ENCODE measurements at regions not wholly inside any gene's neighbourhood (a gene's known extent, or its start where the extent isn't known, plus 50 kb on each side); places are given as distances from the start of the nearest gene placed in this dataset.

DNA sequence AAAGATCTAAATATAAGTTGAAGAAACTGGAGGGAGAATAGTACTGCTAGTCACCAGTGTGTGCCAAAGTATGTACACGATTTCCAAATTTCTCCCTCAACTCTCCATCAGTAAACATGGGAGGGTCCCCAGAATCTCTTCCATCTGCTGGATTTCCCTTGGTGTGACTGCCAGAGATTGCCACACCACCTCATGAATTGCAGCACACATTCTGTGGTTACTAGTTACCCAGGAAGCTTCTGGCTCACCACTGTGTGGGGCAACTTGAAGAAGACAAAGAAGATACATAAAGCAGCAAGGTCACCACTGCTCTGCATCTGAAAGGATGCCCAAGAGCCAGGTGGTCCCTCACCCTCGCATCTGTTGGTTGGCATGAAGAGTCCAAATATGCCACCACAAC lies 191.7 kb upstream of the ESRRG start:
- H3K18ac ChIP-seq (ENCODE audit: low read depth, low read length), result no peak overlapping the region
- no peaks in the 10 kb centered on the region for H3K9me1 ChIP-seq (ENCODE audit: insufficient read depth, low read length)
- no peak overlapping the region for H3K27ac ChIP-seq (ENCODE audit: insufficient read depth, low read length)
- no peak overlapping the region for H2AK5ac ChIP-seq (ENCODE audit: low read depth, low read length)
- intact Hi-C loops (cut with micrococcal nuclease) (no loop called here), in situ Hi-C loops (cut with MboI; ENCODE audit: low sequenced_read_pairs) (no loop called here), dilution Hi-C loops (cut with HindIII; ENCODE audit: low sequenced_read_pairs, unreplicated experiment) (no loop called here)
- no peak overlapping the region for H3K23ac ChIP-seq (ENCODE audit: low read depth, low read length)
- H4K5ac ChIP-seq (ENCODE audit: low read depth, low read length), result no peak overlapping the region
- CTCF ChIA-PET, result no interaction called here
- no peaks in the 10 kb centered on the region for H3K27me3 ChIP-seq (ENCODE audit: control insufficient read depth, insufficient read depth, low read length)
- POLR2A ChIA-PET (ENCODE audit: unreplicated experiment), result no interaction called here
- no peaks in the 10 kb centered on the region for H3K36me3 ChIP-seq (ENCODE audit: control insufficient read depth, insufficient read depth, low read length)
- no peaks in the 10 kb centered on the region for H3K79me1 ChIP-seq (ENCODE audit: low read depth in 1 of 2, low read length in 2 of 2)
- H4K91ac ChIP-seq (ENCODE audit: insufficient read depth, low read depth, low read length), result no peak overlapping the region
- no TSS peak for BruUV-seq (replicated peaks)
- no peak overlapping the region for H4K8ac ChIP-seq (ENCODE audit: low read depth in 2 of 2, low read length in 2 of 2)
- WGBS, 2 experiments (ENCODE audit: extremely low coverage in 2 of 2, insufficient read length in 1 of 2), result no CpG with 5 or more reads among the region's 2 CpGs
- H2AK9ac ChIP-seq (replicated peaks; ENCODE audit: low read depth, low read length, poor library complexity), result no peak overlapping the region
- no peak overlapping the region for H2BK120ac ChIP-seq (ENCODE audit: low read depth, low read length)
- TF ChIP-seq RCOR1 (IDR thresholded peaks at IDR 0.05; ENCODE audit: insufficient replicate concordance, low read length) (no peak), CEBPB (IDR thresholded peaks at IDR 0.05; ENCODE audit: low read depth, low read length) (peak; percentile 50)
- no peak overlapping the region for H2AFZ ChIP-seq (replicated peaks; ENCODE audit: low read length, poor library complexity)
- H3K4me1 ChIP-seq (ENCODE audit: control insufficient read depth, insufficient read depth, low read length), result no peaks in the 10 kb centered on the region
- DNase-seq (peak; percentile 7), ATAC-seq (ENCODE audit: low read depth) (no peak)
- no peak overlapping the region for H3K4me2 ChIP-seq (ENCODE audit: low read depth, low read length)
- H3K9me3 ChIP-seq (ENCODE audit: control insufficient read depth, insufficient read depth, low read length), result no peaks in the 10 kb centered on the region
- H3K14ac ChIP-seq (replicated peaks; ENCODE audit: low read depth, low read length), result no peak overlapping the region
- H2BK5ac ChIP-seq (ENCODE audit: low read depth, low read length, poor library complexity, severe bottlenecking), result no peak overlapping the region
- no peak overlapping the region for H3K4me3 ChIP-seq (ENCODE audit: insufficient read depth, low read depth, low read length)
- no peak overlapping the region for H3K9ac ChIP-seq (ENCODE audit: low read depth, low read length)
- no peak overlapping the region for H2BK20ac ChIP-seq (ENCODE audit: low read depth, low read length)
- H4K20me1 ChIP-seq (ENCODE audit: insufficient read depth, low read length), result no peaks in the 10 kb centered on the region
- no peak overlapping the region for H3K56ac ChIP-seq (ENCODE audit: extremely low read depth, insufficient read depth, low read length)
- H3K4ac ChIP-seq (ENCODE audit: low read depth, low read length), result no peak overlapping the region
- no peak overlapping the region for H2BK15ac ChIP-seq (ENCODE audit: low read depth, low read length)

Measured in IMR-90 (cell line).